GM19238 (cell line): ENCODE measurements at regions not wholly inside any gene's neighbourhood (a gene's known extent, or its start where the extent isn't known, plus 50 kb on each side); places are given as distances from the start of the nearest gene placed in this dataset.
"Not testable (repeated sequence)": the region's sequence is repeated elsewhere in the genome, so short reads cannot be mapped to it uniquely, and the experiment has no call there.

Experiments used
- DNase-seq: peaks from one replicate; pipeline ENCODE4 v3.0.0; 2011; ENCODE audit warnings: low spot score; ENCODE audit not compliant: insufficient read length

DNA sequence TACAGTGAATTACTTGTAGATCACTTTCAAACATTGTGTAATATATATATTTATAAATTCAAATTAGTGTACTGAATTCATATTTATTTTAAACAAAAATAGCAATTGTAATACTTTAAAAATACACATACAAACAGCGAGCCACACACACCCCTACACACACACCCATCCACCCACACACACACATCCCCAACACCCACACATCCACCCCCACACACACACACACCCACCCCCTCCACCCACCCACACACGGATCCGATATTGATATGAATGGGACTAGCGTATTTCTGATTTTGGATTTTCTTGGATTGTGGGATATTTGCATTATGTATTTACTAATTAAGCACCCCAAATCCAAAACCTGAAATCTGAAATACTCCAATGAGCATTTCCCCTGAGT is 451.2 kb downstream of the PCDH7 start:
- DNase-seq, result no peak

DNA sequence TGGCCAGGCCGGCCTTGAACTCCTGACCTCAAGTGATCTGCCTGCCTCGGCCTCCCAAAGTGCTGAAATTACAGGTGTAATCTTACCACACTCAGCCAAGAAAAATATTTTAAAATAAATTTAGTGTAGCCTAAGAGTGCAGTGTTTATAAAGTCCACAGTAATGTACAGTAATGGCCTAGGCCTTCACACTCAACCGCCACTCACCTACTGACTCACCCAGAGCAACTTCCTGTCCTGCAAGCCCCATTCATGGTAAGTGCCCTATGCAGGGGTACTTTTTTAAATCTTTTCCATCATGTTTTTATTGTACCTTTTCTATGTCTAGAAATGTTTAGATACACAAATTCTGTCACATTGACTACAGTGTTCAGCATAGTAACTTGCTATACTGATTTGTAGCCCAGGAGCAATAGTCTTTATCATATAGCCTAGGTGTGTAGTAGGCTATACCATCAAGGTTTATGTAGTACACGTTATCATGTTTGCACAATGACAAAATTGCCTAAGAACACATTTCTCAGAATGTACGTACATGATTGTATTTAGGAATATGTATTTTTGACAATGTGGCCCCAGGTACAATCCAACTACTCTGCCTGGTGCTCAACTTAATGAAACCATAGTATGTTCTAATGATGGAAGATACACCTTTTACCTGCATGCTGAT is 455.2 kb downstream of the PCDH7 start:
- no peak for DNase-seq

DNA sequence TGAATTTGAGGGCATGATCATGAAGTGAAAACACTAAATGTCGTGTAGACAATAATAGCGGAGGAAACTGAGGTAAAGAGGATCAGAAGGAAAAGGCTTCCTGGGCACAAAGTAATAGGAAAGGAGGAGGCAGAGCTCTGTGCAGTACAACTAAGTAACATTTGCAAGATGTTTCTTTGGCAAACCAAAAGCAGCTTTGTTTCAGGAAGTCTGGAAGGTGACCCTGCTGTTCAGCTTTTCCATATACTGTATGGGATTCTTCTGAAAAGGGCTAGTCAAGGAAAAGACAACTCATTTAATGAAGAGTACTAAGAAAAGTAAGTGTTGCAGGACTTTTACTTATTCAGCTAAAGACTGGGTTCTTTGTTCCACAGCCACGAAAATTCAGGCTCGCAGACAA is 463.1 kb downstream of the PCDH7 start:
- DNase-seq, result no peak

DNA sequence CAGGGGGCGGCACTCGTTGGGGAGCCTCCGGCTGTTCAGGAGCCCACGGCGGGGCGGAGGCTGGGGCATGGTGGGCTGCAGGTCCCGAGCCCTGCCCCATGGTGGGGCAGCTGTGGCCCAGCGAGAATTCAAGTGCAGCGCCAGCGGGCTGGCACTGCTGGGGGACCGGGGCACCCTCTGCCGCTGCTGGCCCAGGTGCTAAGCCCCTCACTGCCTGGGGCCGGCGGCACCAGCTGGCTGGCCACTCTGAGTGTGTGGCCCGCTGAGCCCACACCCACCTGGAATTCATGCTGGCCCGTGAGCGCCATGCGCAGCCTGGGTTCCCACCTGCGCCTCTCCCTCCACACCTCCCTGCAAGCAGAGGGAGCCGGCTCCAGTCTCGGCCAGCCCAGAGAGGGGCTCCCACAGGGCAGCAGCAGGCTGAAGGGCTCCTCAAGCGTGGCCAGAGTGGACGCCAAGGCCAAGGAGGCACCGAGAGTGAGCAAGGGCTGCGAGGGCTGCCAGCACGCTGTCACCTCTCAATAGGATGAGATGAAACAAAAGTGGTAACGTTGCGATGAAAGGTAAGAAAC is 464.9 kb downstream of the PCDH7 start:
- no peak for DNase-seq

DNA sequence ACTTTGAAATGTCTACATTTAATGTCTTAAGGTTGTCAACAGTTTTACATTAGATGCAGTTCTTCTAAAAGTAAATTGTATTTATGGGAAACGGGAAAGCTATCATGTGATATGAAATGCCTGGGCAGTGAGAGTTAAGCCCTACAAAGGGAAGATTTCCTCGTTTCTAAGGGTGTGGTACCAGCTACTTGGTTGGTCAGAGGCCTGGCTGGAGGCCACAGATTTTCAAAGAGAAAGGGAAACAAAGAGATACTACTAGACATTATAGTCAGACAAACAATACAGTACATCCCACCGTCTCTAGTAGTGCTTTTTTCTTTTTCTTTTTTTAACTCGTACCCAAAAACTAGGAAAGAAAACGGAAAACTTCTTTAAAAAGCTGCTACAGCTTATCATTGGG is 467.8 kb downstream of the PCDH7 start:
- DNase-seq, result no peak

DNA sequence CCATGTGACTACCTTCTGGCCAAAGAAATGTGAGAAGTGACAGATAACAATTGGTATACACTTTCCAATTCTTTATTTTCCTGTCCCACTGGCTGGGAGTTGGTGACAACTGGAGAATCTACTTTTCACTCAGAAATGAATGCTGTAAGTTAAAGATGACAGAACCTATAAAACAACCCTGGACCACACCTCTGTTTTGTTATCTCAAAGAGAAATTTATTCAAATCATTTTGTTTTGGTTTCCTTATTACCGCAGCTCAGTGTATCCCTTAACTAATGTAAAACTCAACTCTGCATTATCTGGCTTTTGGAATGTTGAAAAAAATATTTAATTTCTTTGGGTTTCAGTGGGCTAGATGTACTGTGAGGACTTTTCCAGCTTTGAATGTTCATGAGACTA is 469.8 kb downstream of the PCDH7 start:
- DNase-seq, result no peak

DNA sequence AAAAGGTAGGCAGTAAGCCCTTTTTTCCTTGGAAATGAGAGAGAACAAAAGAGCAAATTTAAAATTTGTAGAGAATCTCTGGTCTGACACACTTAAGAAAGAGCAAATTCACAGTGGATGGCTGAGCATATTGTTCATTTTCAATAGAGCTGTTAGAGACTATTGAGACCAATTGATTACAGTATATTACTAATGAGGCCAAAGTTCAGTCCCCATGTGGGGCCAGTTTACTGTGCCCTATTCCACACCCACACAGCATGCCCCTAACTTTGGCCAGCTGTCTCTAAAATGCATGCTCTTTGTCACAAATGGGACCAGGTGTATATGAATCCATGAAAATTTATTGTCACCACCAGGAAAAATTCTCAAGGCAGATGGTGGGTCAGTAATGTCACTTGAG is 470.5 kb downstream of the PCDH7 start:
- no peak for DNase-seq

DNA sequence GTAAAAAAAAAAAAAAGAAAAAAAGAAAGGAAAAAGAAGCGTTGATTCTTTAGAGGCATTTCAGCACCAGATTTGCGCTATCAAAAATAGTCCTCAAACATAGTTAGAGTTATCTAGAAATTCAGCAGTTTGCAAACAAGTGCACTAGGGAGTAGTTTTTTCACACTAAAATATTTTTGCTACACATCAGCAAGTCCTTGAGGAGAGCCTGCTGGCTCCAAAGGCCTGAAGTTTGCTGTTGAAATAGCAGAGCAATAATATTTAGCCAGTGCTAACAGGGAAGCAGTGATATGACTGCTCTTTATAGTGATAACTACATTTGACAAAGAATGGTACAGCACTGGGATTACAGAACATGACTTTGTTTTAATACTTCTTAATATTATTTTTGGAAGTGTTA is 472.2 kb downstream of the PCDH7 start:
- no peak for DNase-seq

DNA sequence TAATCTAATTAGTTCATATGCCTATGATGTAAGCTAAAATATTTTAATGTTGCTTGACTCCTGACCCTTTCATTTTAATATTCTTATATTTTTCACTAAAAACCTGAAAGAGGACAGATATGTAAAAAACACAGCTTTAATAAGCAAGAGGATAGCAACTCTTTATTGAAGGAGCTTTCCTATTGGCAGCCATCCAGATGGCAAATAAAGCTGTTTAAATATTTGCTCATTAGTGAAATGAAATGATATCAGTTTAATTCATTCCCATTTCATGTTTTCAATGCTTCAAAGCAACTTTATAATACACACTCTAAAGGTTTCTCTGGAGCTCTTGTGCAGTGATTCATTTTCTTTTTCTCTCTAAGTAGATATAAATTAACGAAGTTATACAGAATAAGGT is 473.4 kb downstream of the PCDH7 start:
- DNase-seq, result no peak

DNA sequence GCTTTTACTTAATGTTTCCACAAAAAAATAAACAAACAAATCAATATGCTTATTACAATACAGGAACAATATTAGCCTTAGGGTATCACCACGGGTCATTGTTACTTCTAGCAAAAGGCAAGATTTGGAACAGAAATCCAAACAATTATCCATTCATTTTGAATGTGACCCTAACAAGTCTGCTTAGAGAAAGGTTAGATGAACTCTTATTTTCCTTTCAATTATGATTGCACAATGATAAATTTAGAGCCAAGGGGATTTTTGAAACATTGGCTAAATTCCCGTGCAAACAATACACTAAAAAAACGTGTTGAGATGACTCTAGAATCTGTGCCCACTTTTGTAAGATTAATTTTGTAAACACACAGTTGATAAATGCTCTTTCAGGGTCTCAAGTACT is 474.7 kb downstream of the PCDH7 start:
- DNase-seq, result no peak

DNA sequence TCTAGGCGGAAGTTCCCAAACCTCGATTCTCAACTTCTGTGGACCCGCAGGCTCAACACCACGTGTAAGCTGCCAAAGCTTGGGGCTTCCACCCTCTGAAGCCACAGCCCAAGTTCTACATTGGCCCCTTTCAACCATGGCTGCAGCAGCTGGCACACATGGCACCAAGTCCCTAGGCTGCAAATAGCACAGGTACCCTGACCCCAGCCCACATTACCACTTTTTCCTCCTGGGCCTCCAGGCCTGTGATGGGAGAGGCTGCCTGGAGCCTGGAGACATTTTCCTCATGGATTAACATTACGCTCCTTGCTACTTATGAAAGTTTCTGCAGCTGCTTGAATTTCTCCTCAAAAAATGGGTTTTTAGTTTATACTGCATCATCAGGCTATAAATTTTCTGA is 479.5 kb downstream of the PCDH7 start:
- no peak for DNase-seq

DNA sequence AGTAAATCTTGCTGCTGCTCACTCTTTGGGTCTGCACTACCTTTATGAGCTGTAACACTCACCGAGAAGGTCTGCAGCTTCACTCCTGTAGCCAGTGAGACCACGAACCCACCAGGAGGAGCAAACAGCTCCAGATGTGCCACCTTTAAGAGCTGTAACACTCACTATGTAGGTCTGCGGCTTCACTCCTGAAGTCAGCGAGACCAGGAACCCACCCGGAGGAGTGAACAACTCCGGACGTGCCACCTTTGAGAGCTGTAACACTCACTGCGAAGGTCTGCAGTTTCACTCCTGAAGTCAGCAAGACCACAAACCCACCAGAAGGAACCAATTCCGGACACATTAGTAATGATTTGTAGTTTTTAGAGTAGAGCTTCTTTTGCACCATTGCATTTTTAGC is 481.9 kb downstream of the PCDH7 start:
- not testable (repeated sequence) for DNase-seq

DNA sequence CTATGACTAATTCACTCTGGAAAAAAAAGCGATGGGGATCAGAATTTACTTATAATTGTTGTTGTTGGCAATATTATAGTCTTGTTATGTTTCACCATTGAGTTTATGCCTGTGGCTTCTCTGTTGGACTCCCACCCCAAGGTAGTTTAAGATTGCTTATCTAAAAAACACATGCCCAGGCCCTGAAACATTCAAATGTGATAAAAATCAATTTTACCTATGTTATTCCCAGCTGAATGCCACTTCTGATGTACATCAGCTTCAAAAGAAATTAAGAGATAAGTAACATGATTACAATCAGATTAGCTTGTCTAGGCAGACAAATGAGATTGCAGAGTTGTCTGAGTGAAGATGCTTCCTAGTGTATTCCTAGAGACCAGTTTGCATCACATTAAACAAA is 484.7 kb downstream of the PCDH7 start:
- DNase-seq, result no peak

DNA sequence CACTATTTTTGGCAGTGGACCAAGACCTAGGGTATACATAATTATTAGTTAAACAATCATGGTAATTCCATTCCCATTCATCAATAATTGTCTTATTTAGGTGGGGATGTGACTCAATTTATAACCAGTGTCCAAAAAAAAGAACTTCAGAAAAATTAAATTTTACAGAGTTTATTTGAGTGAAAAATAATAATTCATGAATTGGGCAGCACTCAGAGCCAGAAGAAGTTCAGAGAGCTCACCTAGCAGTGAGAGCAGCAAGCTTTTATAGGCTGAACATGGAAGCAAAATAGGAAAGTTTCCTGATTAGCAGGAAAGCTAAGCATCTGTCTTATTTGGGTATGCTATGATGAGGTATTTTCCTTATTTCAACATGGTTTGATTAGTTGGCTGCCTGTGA is 500.8 kb downstream of the PCDH7 start:
- no peak for DNase-seq

DNA sequence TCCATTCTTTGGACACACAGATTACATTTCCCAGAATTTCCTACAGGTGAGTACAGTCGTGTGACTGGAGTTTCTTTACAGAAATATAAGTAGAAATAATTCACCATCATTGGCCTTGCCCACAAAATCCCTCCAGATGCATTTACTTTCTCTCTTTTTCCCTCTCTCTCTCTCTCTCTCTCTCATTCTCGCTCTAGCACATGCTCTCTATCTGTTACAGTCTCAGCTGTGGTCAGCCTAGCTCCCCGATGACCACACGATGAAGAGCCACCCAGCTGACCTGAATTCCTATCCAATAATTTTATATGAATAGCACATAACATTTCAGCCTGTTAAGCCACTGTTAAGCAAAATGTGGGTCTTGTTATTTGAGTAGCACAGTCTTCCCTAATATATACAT is 507.9 kb downstream of the PCDH7 start:
- DNase-seq, result no peak

DNA sequence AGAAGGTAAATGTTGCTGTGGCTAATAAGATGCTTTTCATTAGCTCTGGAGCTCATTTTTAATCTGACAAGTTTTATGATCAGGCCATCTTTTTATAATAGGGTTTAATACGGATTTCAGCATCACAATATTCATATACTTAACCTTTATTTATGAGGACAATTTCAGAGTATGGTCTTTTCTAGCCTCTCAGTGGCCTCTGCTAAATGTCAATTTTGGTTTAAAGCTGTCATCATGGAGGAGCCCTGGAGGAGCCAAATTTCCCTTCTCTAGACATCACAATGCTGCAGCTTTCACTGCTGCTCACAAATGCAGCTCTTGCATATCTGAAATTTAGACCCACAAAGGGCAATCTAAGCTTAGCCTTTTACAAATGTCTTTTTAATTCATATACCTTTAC is 510.4 kb downstream of the PCDH7 start:
- no peak for DNase-seq

DNA sequence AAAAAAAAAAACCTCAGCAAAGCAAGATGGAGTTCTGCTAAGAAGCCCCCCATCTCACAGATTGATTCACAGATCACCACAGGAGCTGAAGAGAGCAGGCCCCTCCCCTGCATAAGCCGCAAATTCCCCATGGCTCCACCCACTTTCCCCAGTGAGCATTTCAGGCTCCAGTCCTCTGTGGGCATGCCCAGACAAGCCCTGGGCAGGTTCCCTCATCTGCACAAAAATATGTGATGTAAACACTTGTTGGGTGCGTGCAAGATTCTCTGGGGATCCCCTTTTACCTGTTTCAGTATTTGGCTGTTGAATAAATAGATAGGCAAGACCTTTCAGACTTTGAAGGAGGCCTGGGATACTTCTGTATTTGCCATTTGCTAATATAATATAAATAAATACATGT is 514.3 kb downstream of the PCDH7 start:
- DNase-seq, result no peak

DNA sequence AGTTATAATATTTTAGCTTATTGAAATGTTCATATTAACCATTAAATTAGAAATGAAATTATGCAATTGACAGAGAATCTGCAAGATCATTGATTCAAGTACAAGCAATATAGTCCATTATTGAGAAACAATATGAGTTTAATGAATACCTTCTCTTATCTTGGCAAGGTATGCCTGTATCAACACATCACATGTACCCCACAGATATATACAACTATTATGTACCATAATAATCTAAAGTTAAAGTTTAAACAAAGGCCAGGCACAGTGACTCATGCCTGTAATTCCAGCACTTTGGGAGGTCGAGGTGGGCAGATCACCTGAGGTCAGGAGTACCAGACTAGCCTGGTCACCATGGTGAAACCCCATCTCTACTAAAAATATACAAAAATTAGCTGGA is 514.7 kb downstream of the PCDH7 start:
- no peak for DNase-seq

DNA sequence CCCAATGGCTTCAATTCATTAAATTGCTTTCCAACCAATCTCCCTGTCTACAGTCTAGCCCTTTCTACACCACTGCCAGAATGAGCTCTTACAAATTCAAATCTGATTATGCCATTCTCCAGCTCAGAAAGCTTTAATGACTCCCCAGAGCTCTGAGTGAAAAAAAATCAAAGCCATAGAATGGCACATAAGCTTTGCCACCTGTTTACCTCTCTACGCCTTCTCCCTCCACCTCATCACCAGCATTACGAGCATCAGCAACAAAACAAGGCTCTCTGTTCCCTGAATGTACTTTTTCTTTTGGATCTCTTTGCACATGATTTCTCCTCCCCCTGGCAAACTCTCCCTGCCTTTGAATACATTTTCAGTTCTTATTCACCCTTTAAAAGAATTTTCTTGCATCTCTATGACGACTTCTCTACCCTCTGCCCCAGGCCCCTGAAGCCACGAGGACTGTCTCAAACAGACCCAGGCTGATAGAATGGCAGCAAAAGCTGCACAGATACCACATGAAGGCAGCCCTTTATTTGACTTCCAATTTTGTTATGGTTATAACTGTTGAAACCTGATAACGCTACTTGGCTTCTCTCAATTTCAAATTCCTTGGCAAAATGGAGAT is 516.0 kb downstream of the PCDH7 start:
- DNase-seq, result no peak

DNA sequence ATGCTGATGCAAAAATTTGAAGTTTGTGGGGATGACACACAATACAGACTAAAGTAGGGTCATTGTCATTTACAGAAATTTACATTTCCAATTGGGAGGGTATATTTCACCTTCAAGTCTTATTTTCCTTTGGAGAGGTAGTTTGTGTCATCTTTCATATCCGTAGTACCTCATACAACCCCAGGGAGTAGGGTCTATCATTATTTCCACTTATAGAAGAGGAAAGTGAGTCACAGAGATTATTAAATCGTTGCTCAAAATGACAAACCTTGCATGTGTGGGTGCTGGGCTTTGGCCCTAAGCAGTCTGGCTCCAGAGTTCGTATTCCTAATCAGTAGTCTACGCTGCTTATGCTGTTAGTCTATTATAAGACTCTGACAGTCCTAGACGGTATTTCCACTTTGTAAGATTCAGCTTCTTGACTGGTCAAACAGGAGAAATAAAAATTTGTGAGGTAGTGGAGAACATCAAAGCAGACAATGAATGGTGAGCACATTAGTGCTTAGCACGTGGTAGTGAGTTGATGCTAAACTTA is 516.5 kb downstream of the PCDH7 start:
- no peak for DNase-seq

DNA sequence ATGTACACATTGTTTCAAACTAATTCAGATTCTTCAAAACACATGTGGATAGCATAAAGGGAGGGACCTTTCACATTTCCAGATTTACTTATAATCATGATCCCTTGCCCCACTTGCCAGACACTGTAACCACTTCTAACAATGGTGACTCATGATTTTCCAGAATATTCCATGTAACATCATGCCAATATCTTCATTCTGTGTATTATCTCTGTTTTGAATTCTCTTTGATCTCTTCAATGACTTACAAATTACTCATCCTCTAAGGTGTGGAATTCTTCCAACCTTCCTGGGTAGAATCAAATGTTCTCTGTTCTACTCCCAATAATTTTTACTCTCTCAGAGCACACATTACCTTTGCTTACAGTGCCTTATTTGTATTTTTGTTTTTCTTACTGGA is 517.1 kb downstream of the PCDH7 start:
- no peak for DNase-seq

DNA sequence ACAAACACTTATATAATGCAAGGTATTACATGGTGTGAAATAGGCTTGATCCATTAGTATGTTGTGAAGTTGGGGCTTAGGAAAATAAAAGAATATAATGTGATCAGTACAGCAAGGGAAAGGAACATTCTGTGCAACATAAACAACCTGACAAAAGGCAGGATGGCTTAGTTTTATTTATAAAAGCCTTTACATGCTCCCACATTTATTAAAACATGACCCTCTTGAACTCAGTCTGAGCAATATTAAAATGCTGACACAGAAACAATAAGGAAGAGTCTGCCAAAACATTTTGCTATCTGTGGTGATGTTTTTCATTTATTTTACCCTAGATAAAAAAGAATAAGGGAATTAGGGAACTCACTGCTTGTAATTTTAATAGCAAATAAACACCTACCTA is 519.7 kb downstream of the PCDH7 start:
- DNase-seq, result no peak

DNA sequence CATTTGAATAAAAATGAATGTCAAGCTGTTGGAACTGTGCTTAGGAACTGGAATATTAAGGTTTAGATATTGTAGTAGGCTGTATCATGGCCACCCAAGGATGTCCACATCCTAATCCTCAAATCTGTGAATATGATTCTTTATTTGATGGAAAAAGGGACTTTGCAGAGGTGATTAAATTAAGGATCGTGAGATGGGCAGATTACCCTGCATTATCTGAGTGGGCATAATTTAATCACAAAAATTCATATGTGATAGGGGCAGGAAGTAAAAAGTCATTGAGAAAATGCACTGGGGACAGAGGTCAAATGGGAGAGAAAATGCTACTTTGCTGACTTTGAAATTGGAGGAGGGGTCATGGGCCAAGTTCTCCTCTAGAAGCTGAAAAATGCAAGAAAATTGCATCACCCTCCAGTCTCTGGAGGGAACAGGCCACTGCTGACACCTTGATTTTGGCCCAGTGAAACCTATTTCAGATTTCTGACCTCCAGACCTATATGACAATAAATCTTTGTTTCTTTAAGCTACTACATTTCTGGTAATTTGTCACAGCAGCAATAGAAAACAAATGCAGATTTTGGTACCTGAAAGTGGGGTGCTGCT is 521.4 kb downstream of the PCDH7 start:
- DNase-seq, result no peak
